HEK293T (cell line): ENCODE measurements at regions not wholly inside any gene's neighbourhood (a gene's known extent, or its start where the extent isn't known, plus 50 kb on each side); places are given as distances from the start of the nearest gene placed in this dataset.

Experiments used
- BHLHE40 ChIP-seq: fragments of 450-650 bp; IDR thresholded peaks from 2 replicates; pipeline ENCODE4 v1.6.1; 2016; ENCODE audit warnings: mild to moderate bottlenecking, moderate library complexity, borderline replicate concordance
- FOXA1 ChIP-seq: fragments of 450-650 bp; IDR thresholded peaks from 2 replicates; pipeline ENCODE4 v1.6.1; 2016; ENCODE audit warnings: mild to moderate bottlenecking
- SP1 ChIP-seq: fragments of 450-650 bp; IDR thresholded peaks from 2 replicates; pipeline ENCODE4 v1.6.1; 2017
- TARDBP ChIP-seq: fragments of 450-650 bp; IDR thresholded peaks from 2 replicates; pipeline ENCODE4 v1.6.1; 2016

- no peak for TF ChIP-seq SP1
- TF ChIP-seq TARDBP: no peak
- no peak for TF ChIP-seq BHLHE40
- TF ChIP-seq FOXA1: no peak
These were observed 225.7 kb upstream of the NPVF start for GRCh38 chr7:25454020-25454419.
